KOPT-K1 (cell line): ENCODE measurements at regions not wholly inside any gene's neighbourhood (a gene's known extent, or its start where the extent isn't known, plus 50 kb on each side); places are given as distances from the start of the nearest gene placed in this dataset.

Experiments used
- H3K27ac ChIP-seq: fragments of 200-600 bp; sonication (generic); 2 replicates; pipeline ENCODE4 v1.5.1; 2016; ENCODE audit warnings: antibody characterized with exemption, mild to moderate bottlenecking, low read depth, low read length; ENCODE audit not compliant: poor library complexity, severe bottlenecking
- H3K36me3 ChIP-seq: fragments of 200-600 bp; sonication (generic); 2 replicates; pipeline ENCODE4 v1.5.1; 2017; ENCODE audit warnings: antibody characterized with exemption, mild to moderate bottlenecking, low read length, moderate library complexity; ENCODE audit not compliant: insufficient read depth
- H3K9me3 ChIP-seq: fragments of 200-600 bp; sonication (generic); 2 replicates; pipeline ENCODE4 v1.5.1; 2017; ENCODE audit warnings: antibody characterized with exemption, low read length, mild to moderate bottlenecking; ENCODE audit not compliant: insufficient read depth, poor library complexity, severe bottlenecking

GRCh38 chr10:62654966-62655336 lies 149.6 kb upstream of the ADO start:
- Histone ChIP-seq H3K36me3 (no peaks in the 10 kb centered on the region), H3K9me3 (no peaks in the 10 kb centered on the region), H3K27ac (no peak overlapping the region)

GRCh38 chr10:62655337-62655994 lies 149.1 kb upstream of the ADO start:
- H3K9me3 ChIP-seq, result no peaks in the 10 kb centered on the region
- H3K27ac ChIP-seq, result no peak overlapping the region
- no peaks in the 10 kb centered on the region for H3K36me3 ChIP-seq

GRCh38 chr10:62657244-62657835 lies 147.2 kb upstream of the ADO start:
- Histone ChIP-seq H3K36me3 (no peaks in the 10 kb centered on the region), H3K9me3 (no peaks in the 10 kb centered on the region)

GRCh38 chr10:62658516-62658915 lies 146.0 kb upstream of the ADO start:
- Histone ChIP-seq H3K36me3 (no peaks in the 10 kb centered on the region), H3K27ac (no peak overlapping the region), H3K9me3 (no peaks in the 10 kb centered on the region)

More at GRCh38 chr10:62657244-62657835, 147.2 kb upstream of the ADO start:
- H3K27ac ChIP-seq, result no peak overlapping the region

GRCh38 chr10:62661143-62661542 lies 143.4 kb upstream of the ADO start:
- Histone ChIP-seq H3K36me3 (no peaks in the 10 kb centered on the region), H3K27ac (no peak overlapping the region), H3K9me3 (no peaks in the 10 kb centered on the region)

- no peaks in the 10 kb centered on the region for H3K9me3 ChIP-seq
- no peak overlapping the region for H3K27ac ChIP-seq
- H3K36me3 ChIP-seq, result no peaks in the 10 kb centered on the region
Measured at GRCh38 chr10:62662486-62662885, 142.0 kb upstream of the ADO start.

- no peaks in the 10 kb centered on the region for H3K9me3 ChIP-seq
- no peaks in the 10 kb centered on the region for H3K36me3 ChIP-seq
- H3K27ac ChIP-seq, result no peak overlapping the region
Measured at GRCh38 chr10:62665771-62666170, 138.7 kb upstream of the ADO start.

- Histone ChIP-seq H3K36me3 (no peaks in the 10 kb centered on the region), H3K9me3 (no peaks in the 10 kb centered on the region), H3K27ac (no peak overlapping the region)
Measured at GRCh38 chr10:62666275-62666674, 138.2 kb upstream of the ADO start.

GRCh38 chr10:62669341-62669740 lies 135.2 kb upstream of the ADO start:
- H3K9me3 ChIP-seq, result no peaks in the 10 kb centered on the region
- no peaks in the 10 kb centered on the region for H3K36me3 ChIP-seq
- no peak overlapping the region for H3K27ac ChIP-seq

- Histone ChIP-seq H3K36me3 (no peaks in the 10 kb centered on the region), H3K27ac (no peak overlapping the region), H3K9me3 (no peaks in the 10 kb centered on the region)
Measured at GRCh38 chr10:62671104-62671503, 133.4 kb upstream of the ADO start.

- no peaks in the 10 kb centered on the region for H3K36me3 ChIP-seq
- no peak overlapping the region for H3K27ac ChIP-seq
- peaks cover 3% of the 10 kb centered on the region for H3K9me3 ChIP-seq
Measured at GRCh38 chr10:62681211-62681940, 123.1 kb upstream of the ADO start.

GRCh38 chr10:62684911-62685310 lies 119.6 kb upstream of the ADO start:
- peaks cover 10% of the 10 kb centered on the region for H3K9me3 ChIP-seq
- no peaks in the 10 kb centered on the region for H3K36me3 ChIP-seq
- H3K27ac ChIP-seq, result no peak overlapping the region

- Histone ChIP-seq H3K27ac (no peak overlapping the region), H3K9me3 (peaks cover 10% of the 10 kb centered on the region), H3K36me3 (no peaks in the 10 kb centered on the region)
Measured at GRCh38 chr10:62687230-62687748, 117.2 kb upstream of the ADO start.

GRCh38 chr10:62688971-62689700 lies 115.4 kb upstream of the ADO start:
- no peaks in the 10 kb centered on the region for H3K36me3 ChIP-seq
- H3K27ac ChIP-seq, result no peak overlapping the region

GRCh38 chr10:62689712-62690111 lies 114.8 kb upstream of the ADO start:
- H3K27ac ChIP-seq, result no peak overlapping the region
- H3K9me3 ChIP-seq, result peaks cover 10% of the 10 kb centered on the region
- H3K36me3 ChIP-seq, result no peaks in the 10 kb centered on the region

More at GRCh38 chr10:62688971-62689700, 115.4 kb upstream of the ADO start:
- H3K9me3 ChIP-seq, result peaks cover 10% of the 10 kb centered on the region
